ENCODE measurements at regions not wholly inside any gene's neighbourhood (a gene's known extent, or its start where the extent isn't known, plus 50 kb on each side); places are given as distances from the start of the nearest gene placed in this dataset.
"Not testable (repeated sequence)": the region's sequence is repeated elsewhere in the genome, so short reads cannot be mapped to it uniquely, and the experiment has no call there.

GRCh38 chr1:177413982-177414596 lies 243.3 kb downstream of the BRINP2 start:
- H3K27me3 Mint-ChIP-seq = no peaks in the 10 kb centered on the region
- ChIA-PET POLR2A (no interaction called here), CTCF (no interaction called here)
- H3K4me3 Mint-ChIP-seq = no peak overlapping the region
- DNase-seq (no peak), ATAC-seq (ENCODE audit: low read depth) (no peak)
- no peak overlapping the region for H3K27ac Mint-ChIP-seq
- no peaks in the 10 kb centered on the region for H3K36me3 Mint-ChIP-seq (ENCODE audit: low read depth)
- intact Hi-C loops (cut with micrococcal nuclease) = no loop called here
- no peaks in the 10 kb centered on the region for H3K4me1 Mint-ChIP-seq
- TF ChIP-seq, protein P1, sequence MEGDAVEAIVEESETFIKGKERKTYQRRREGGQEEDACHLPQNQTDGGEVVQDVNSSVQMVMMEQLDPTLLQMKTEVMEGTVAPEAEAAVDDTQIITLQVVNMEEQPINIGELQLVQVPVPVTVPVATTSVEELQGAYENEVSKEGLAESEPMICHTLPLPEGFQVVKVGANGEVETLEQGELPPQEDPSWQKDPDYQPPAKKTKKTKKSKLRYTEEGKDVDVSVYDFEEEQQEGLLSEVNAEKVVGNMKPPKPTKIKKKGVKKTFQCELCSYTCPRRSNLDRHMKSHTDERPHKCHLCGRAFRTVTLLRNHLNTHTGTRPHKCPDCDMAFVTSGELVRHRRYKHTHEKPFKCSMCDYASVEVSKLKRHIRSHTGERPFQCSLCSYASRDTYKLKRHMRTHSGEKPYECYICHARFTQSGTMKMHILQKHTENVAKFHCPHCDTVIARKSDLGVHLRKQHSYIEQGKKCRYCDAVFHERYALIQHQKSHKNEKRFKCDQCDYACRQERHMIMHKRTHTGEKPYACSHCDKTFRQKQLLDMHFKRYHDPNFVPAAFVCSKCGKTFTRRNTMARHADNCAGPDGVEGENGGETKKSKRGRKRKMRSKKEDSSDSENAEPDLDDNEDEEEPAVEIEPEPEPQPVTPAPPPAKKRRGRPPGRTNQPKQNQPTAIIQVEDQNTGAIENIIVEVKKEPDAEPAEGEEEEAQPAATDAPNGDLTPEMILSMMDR (IDR thresholded peaks at IDR 0.05) = no peak
- H3K9me3 Mint-ChIP-seq = no peaks in the 10 kb centered on the region

DNA sequence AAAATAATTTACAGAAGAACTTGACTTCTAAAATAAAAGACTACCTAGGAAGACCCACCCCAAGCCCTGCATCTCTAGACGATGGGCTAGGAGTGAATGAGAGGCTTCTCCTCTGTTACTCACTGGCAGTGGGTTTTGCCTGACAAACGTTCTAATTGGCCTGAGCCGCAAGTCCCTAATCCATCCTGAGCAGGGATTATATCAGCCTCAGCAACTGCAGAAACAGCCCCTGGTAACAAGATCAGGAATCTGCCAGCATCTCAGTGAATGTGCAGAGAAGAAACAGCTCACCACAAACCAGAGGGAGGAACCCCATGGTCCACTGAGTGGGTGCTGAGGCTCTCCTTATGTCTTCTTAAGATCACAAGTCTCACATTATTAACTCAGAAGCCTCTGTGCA lies 240.6 kb downstream of the BRINP2 start:
- Mint-ChIP-seq H3K36me3 (ENCODE audit: low read depth) (no peaks in the 10 kb centered on the region), H3K27me3 (no peaks in the 10 kb centered on the region), H3K27ac (no peak overlapping the region), H3K4me3 (no peak overlapping the region), H3K4me1 (no peaks in the 10 kb centered on the region), H3K9me3 (no peaks in the 10 kb centered on the region)
- intact Hi-C loops (cut with micrococcal nuclease) = no loop called here
- TF ChIP-seq, protein P1 (IDR thresholded peaks at IDR 0.05) = no peak
- CTCF ChIA-PET = no interaction called here
- POLR2A ChIA-PET = no interaction called here
- ATAC-seq (ENCODE audit: low read depth) (no peak), DNase-seq (no peak)

DNA sequence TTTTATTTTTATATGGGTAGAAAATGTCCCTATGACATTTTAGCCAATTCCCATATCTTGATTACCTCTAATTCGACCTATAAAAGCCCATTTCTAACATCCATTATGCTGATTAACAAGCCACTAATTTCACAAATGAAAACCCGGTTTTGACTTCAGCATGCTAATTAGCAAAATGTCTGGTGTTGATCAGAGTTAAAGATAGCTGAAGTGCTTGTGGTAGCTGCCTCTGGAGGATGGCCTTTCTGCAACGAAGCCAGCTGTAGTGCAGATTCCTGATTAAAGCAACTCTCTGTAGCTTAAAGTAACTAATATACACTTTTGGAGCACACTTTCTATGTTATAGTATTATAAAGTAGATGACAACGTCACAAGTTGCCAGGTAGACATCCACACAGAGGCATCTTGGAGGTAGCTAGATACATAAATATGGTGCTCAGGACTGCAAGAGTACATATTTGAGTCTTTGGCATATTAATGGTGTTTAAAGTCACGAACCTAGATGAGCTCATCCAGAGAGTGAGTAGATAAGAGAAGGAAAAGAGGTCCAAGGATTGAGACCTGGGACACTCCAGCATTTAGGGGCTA lies 239.5 kb downstream of the BRINP2 start:
- TF ChIP-seq, protein P1 (IDR thresholded peaks at IDR 0.05) = no peak
- Mint-ChIP-seq H3K4me3 (no peak overlapping the region), H3K4me1 (no peaks in the 10 kb centered on the region), H3K27me3 (no peaks in the 10 kb centered on the region), H3K36me3 (ENCODE audit: low read depth) (no peaks in the 10 kb centered on the region), H3K9me3 (no peaks in the 10 kb centered on the region), H3K27ac (no peak overlapping the region)
- ChIA-PET POLR2A (no interaction called here), CTCF (no interaction called here)
- ATAC-seq (ENCODE audit: low read depth) (no peak), DNase-seq (no peak)
- intact Hi-C loops (cut with micrococcal nuclease) = no loop called here

- POLR2A ChIA-PET; H3K9me3 Mint-ChIP-seq; H3K27me3 Mint-ChIP-seq; H3K27ac Mint-ChIP-seq; DNase-seq; H3K36me3 Mint-ChIP-seq (ENCODE audit: low read depth); ATAC-seq (ENCODE audit: low read depth); H3K4me3 Mint-ChIP-seq; intact Hi-C loops (cut with micrococcal nuclease); CTCF ChIA-PET; H3K4me1 Mint-ChIP-seq: not testable (repeated sequence)
These were observed 235.6 kb downstream of the BRINP2 start for GRCh38 chr1:177406323-177406722.

DNA sequence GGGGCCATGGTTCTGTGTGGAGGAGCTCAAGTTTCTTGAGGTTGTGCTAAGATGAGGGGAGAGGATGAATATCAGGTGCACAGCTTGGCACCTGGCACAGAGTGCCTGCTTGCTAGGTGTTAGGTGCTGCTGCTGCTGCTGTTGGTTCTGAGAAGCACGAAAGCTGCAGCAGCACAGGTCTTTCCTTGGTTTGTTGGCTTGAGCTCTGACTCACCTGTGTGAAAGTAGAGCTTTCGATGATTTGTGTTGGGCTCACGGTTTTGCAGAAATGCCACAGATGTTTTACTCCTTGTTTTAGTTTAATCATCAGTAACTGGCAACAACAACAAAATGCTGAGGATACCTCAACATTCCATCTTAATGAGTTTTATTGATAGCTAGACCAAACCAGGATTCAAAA lies 221.6 kb downstream of the BRINP2 start:
- intact Hi-C loops (cut with micrococcal nuclease) = no loop called here
- POLR2A ChIA-PET = no interaction called here
- peaks cover 3% of the 10 kb centered on the region for H3K27me3 Mint-ChIP-seq
- DNase-seq (no peak), ATAC-seq (ENCODE audit: low read depth) (no peak)
- H3K9me3 Mint-ChIP-seq = peaks cover 2% of the 10 kb centered on the region
- TF ChIP-seq, protein P1 (IDR thresholded peaks at IDR 0.05) = no peak
- H3K4me3 Mint-ChIP-seq = no peak overlapping the region
- H3K4me1 Mint-ChIP-seq = no peaks in the 10 kb centered on the region
- H3K27ac Mint-ChIP-seq = no peak overlapping the region
- CTCF ChIA-PET = no interaction called here
- no peaks in the 10 kb centered on the region for H3K36me3 Mint-ChIP-seq (ENCODE audit: low read depth)
